PFSK-1 (cell line): ENCODE measurements at regions not wholly inside any gene's neighbourhood (a gene's known extent, or its start where the extent isn't known, plus 50 kb on each side); places are given as distances from the start of the nearest gene placed in this dataset.

Source experiments
- POLR2AphosphoS5 ChIP-seq: IDR thresholded peaks from 2 replicates; pipeline ENCODE4 v1.6.1; 2012; ENCODE audit warnings: low read depth, mild to moderate bottlenecking, control low read depth, low read length, moderate library complexity
- REST ChIP-seq, 2 experiments: IDR thresholded peaks; 2 replicates each; pipeline versions ENCODE4 v1.6.1 to v1.8.0; 2011 to 2012; ENCODE audit warnings: low read depth in 2 of 2, low read length in 2 of 2, control low read depth in 1 of 2, inconsistent platforms in 1 of 2, mild to moderate bottlenecking in 1 of 2, moderate library complexity in 1 of 2; ENCODE audit not compliant: insufficient read depth in 1 of 2
- SIN3A ChIP-seq: IDR thresholded peaks from 2 replicates; pipeline ENCODE4 v1.6.1; 2012; ENCODE audit warnings: mild to moderate bottlenecking, low read length, moderate library complexity, borderline replicate concordance; ENCODE audit not compliant: insufficient read depth

GRCh38 chr15:38689522-38689921 lies 124.9 kb upstream of the RASGRP1 start:
- no peak for TF ChIP-seq REST (IDR thresholded peaks at IDR 0.05; ENCODE audit: insufficient read depth in 1 of 2, low read depth in 2 of 2, low read length in 2 of 2)
- TF ChIP-seq SIN3A: no peak
- no peak for TF ChIP-seq POLR2AphosphoS5
